K562 (cell line): ENCODE measurements at regions not wholly inside any gene's neighbourhood (a gene's known extent, or its start where the extent isn't known, plus 50 kb on each side); places are given as distances from the start of the nearest gene placed in this dataset.

Source experiments
- ATAC-seq: fragments of 200-7000 bp; cut with Tn5 transposase; 3 replicates; pipeline ENCODE4 v1.9.1; 2020; ENCODE audit warnings: moderate library complexity
- BruUV-seq: library from RNA; stranded (reverse); fragments of 400-500 nt; replicated peaks from 2 replicates; lab custom pipeline; 2021; lab: Mats Ljungman, UMichigan
- CTCF ChIA-PET: fragments of 300-600 bp; formaldehyde crosslinking; extraction: SDS; loops from one replicate; lab custom pipeline; 2021; ENCODE audit warnings: low intra/inter-chr PET ratio; lab: Yijun Ruan, JAX
- POLR2A ChIA-PET: fragments of 300-600, 350-650 bp; sonication (Branson Sonifier 250); formaldehyde crosslinking; extraction: SDS; loops from one replicate; lab custom pipeline; 2021; ENCODE audit warnings: antibody characterized with exemption, inconsistent platforms; lab: Yijun Ruan, JAX
- DNase-seq, 4 experiments: peaks; one replicate each; pipeline versions ENCODE4 v3.0.0 to v3.0.0-alpha.2; 2011 to 2018; ENCODE audit warnings: low spot score in 3 of 4, mixed read lengths in 3 of 4; ENCODE audit errors: extremely low read depth in 1 of 4
- FAIRE-seq: peaks from 2 replicates; lab custom pipeline; 2011; peaks lifted over from hg19 to GRCh38; lab: Jason Lieb, UNC
- H2AFZ ChIP-seq: 2 replicates; pipeline ENCODE4 v1.6.0; 2011; ENCODE audit warnings: low read depth, low read length, control low read depth, inconsistent platforms
- H3K27ac ChIP-seq: fragments of 200-600 bp; 3 replicates; pipeline ENCODE4 v1.8.0; 2011; ENCODE audit warnings: low read depth, mild to moderate bottlenecking, control low read depth, inconsistent platforms, low read length, moderate library complexity, mixed read lengths; ENCODE audit errors: extremely low read depth
- H3K27me3 ChIP-seq, 2 experiments: fragments of 300-600 bp in 1 of 2; 2 replicates in 1 of 2; 3 replicates in 1 of 2; pipeline versions ENCODE4 v1.6.0 to v1.8.0; 2011; ENCODE audit warnings: inconsistent platforms in 2 of 2, low read length in 2 of 2, mild to moderate bottlenecking in 1 of 2, mixed read lengths in 1 of 2, moderate library complexity in 1 of 2; ENCODE audit not compliant: control insufficient read depth in 2 of 2, insufficient read depth in 2 of 2
- H3K36me3 ChIP-seq: fragments of 300-600 bp; 3 replicates; pipeline ENCODE4 v1.8.0; 2011; ENCODE audit warnings: mild to moderate bottlenecking, low read length, inconsistent platforms; ENCODE audit not compliant: control insufficient read depth, insufficient read depth
- H3K4me1 ChIP-seq, 2 experiments: fragments of 200-600 bp in 1 of 2; replicated peaks in 1 of 2; 2 replicates in 1 of 2; 3 replicates in 1 of 2; pipeline versions ENCODE4 v1.5.1 to v1.8.0; 2011; ENCODE audit warnings: inconsistent platforms in 2 of 2, low read length in 2 of 2, mild to moderate bottlenecking in 1 of 2, mixed read lengths in 1 of 2, moderate library complexity in 1 of 2; ENCODE audit not compliant: control insufficient read depth in 2 of 2, insufficient read depth in 2 of 2
- H3K4me2 ChIP-seq: 2 replicates; pipeline ENCODE4 v1.6.1; 2011; ENCODE audit warnings: low read length, control low read depth, inconsistent platforms, mixed read lengths; ENCODE audit not compliant: insufficient read depth
- H3K4me3 ChIP-seq: fragments of 200-600 bp; sonication (generic), shearing (Covaris generic); 2 replicates; pipeline ENCODE4 v1.5.1; 2016; ENCODE audit warnings: control low read depth, inconsistent platforms
- H3K79me2 ChIP-seq: fragments of 200-600 bp; 3 replicates; pipeline ENCODE4 v1.8.0; 2011; ENCODE audit warnings: low read length, inconsistent platforms; ENCODE audit not compliant: control insufficient read depth, insufficient read depth
- H3K9ac ChIP-seq, 2 experiments: 2 replicates each; pipeline versions ENCODE4 v1.6.0 to v1.6.1; 2011; ENCODE audit warnings: low read depth in 2 of 2, low read length in 2 of 2, control low read depth in 1 of 2, inconsistent platforms in 1 of 2, mild to moderate bottlenecking in 1 of 2, mixed read lengths in 1 of 2; ENCODE audit not compliant: insufficient read depth in 1 of 2
- H3K9me1 ChIP-seq: one replicate; pipeline ENCODE4 v1.6.0; 2011; ENCODE audit warnings: inconsistent platforms, mild to moderate bottlenecking, low read length, moderate library complexity; ENCODE audit not compliant: control insufficient read depth, insufficient read depth
- H3K9me3 ChIP-seq: replicated peaks from 2 replicates; pipeline ENCODE4 v1.5.1; 2011; ENCODE audit warnings: low read depth, low read length, inconsistent platforms; ENCODE audit not compliant: control insufficient read depth, insufficient read depth
- H4K20me1 ChIP-seq: replicated peaks from 2 replicates; pipeline ENCODE4 v1.6.1; 2011; ENCODE audit warnings: low read length, inconsistent platforms, mixed read lengths; ENCODE audit not compliant: control insufficient read depth, insufficient read depth
- GMEB1 ChIP-seq: fragments of 250-450 bp; sonication (Bioruptor Pico); IDR thresholded peaks from 2 replicates; pipeline ENCODE4 v1.4.0; 2020; ENCODE audit warnings: mild to moderate bottlenecking
- HLTF ChIP-seq: fragments of 450-650 bp; IDR thresholded peaks from 2 replicates; pipeline ENCODE4 v1.6.1; 2016
- PRMT5 ChIP-seq: sonication (generic); formaldehyde crosslinking; IDR thresholded peaks from 2 replicates; pipeline ENCODE4 v1.5.0; 2020; ENCODE audit warnings: missing genetic modification reagents
- RNF219 ChIP-seq: fragments of 250-450 bp; sonication (Bioruptor Pico); IDR thresholded peaks from 2 replicates; pipeline ENCODE4 v1.5.0; 2022; ENCODE audit warnings: mild to moderate bottlenecking
- SREBF2 ChIP-seq: sonication (generic); formaldehyde crosslinking; IDR thresholded peaks from 2 replicates; pipeline ENCODE4 v1.4.0; 2020; ENCODE audit warnings: mild to moderate bottlenecking, missing genetic modification reagents
- ZBTB5 ChIP-seq: fragments of 450-650 bp; IDR thresholded peaks from 2 replicates; pipeline ENCODE4 v1.6.1; 2017; ENCODE audit warnings: antibody characterized with exemption
- ZSCAN29 ChIP-seq: fragments of 450-650 bp; IDR thresholded peaks from 2 replicates; pipeline ENCODE4 v1.6.1; 2017
- WGBS: fragments of 100-300 bp; shearing (Covaris generic); methylation state at CpG from one replicate; pipeline ENCODE4 v1.1.6; 2016; ENCODE audit warnings: low coverage, mixed read lengths; ENCODE audit not compliant: insufficient coverage; ENCODE audit errors: missing lambda C conversion rate; 5-methylcytosine and 5-hydroxymethylcytosine counted together
- in situ Hi-C: fragments of 300-500 bp; cut with MboI; formaldehyde crosslinking; loops from 4 replicates; pipeline ENCODE4 v1.15.0; 2018; ENCODE audit warnings: inconsistent platforms, mixed read lengths
- intact Hi-C: fragments of 100-400 bp; cut with micrococcal nuclease; formaldehyde crosslinking; loops from 2 replicates; pipeline ENCODE4 v1.14.2; 2022

- POLR2A ChIA-PET = no interaction called here
- WGBS = 8% methylated on average over 4 of the region's 4 CpGs
- H3K36me3 ChIP-seq = no peaks in the 10 kb centered on the region
- no peak overlapping the region for H2AFZ ChIP-seq
- in situ Hi-C loops = no loop called here
- FAIRE-seq = no peak
- no peak for DNase-seq
- CTCF ChIA-PET = no interaction called here
- no peaks in the 10 kb centered on the region for H4K20me1 ChIP-seq
- no peaks in the 10 kb centered on the region for H3K9me1 ChIP-seq
- no peaks in the 10 kb centered on the region for H3K27me3 ChIP-seq
- no peaks in the 10 kb centered on the region for H3K79me2 ChIP-seq
- H3K27ac ChIP-seq = no peak overlapping the region
- ATAC-seq = no peak
- no peak overlapping the region for H3K4me2 ChIP-seq
- peaks cover 1% of the 10 kb centered on the region; the same call in 1 of the 2 replicates for H3K9me3 ChIP-seq
- intact Hi-C loops = loop anchor here (10.0 kb wide), 1 partner anchor 1790 kb away; no protein-coding TSS in a partner anchor
- TF ChIP-seq SREBF2 (CRISPR knock-in tag) = no peak
- no peak for TF ChIP-seq ZSCAN29
- no peak for TF ChIP-seq ZBTB5
- no peak for TF ChIP-seq HLTF
- no peak for TF ChIP-seq GMEB1 (CRISPR knock-in tag)
- TF ChIP-seq RNF219 = no peak
- TF ChIP-seq PRMT5 = no peak
- H3K4me1 ChIP-seq = no peaks in the 10 kb centered on the region
- no peak overlapping the region for H3K4me3 ChIP-seq
- no peak overlapping the region for H3K9ac ChIP-seq
- no TSS peak for BruUV-seq
Measured at GRCh38 chr5:20254748-20255147, 266.7 kb upstream of the CDH18 start.
